Activated T-cell treated with anti-CD3 and anti-CD28 coated beads for 48 hours (primary cell): ENCODE measurements at regions not wholly inside any gene's neighbourhood (a gene's known extent, or its start where the extent isn't known, plus 50 kb on each side); places are given as distances from the start of the nearest gene placed in this dataset.
"Not testable (repeated sequence)": the region's sequence is repeated elsewhere in the genome, so short reads cannot be mapped to it uniquely, and the experiment has no call there.

Experiments
- DNase-seq: peaks from one replicate; pipeline ENCODE4 v3.0.0-alpha.2; 2020; ENCODE audit warnings: low read depth

GRCh38 chr10:124180947-124181549, 87.7 kb upstream of the CHST15 start:
- DNase-seq, result no peak

GRCh38 chr10:124180044-124180745, 86.8 kb upstream of the CHST15 start:
- no peak for DNase-seq

- no peak for DNase-seq
Observed at GRCh38 chr10:124179308-124180043, 86.1 kb upstream of the CHST15 start.

- DNase-seq, result no peak
Observed at GRCh38 chr10:124177180-124177518, 83.8 kb upstream of the CHST15 start.

GRCh38 chr10:124176349-124177179, 83.2 kb upstream of the CHST15 start:
- DNase-seq, result no peak

GRCh38 chr10:124175701-124176348, 82.4 kb upstream of the CHST15 start:
- no peak for DNase-seq

- DNase-seq, result no peak
Observed at GRCh38 chr10:124174673-124175645, 81.6 kb upstream of the CHST15 start.

- DNase-seq, result no peak
Observed at GRCh38 chr10:124174071-124174566, 80.7 kb upstream of the CHST15 start.

- DNase-seq, result no peak
Observed at GRCh38 chr10:124173298-124173900, 80.0 kb upstream of the CHST15 start.

GRCh38 chr10:124172181-124172916, 79.0 kb upstream of the CHST15 start:
- no peak for DNase-seq

GRCh38 chr10:124171561-124171960, 78.2 kb upstream of the CHST15 start:
- DNase-seq, result no peak

GRCh38 chr10:124170631-124171030, 77.2 kb upstream of the CHST15 start:
- no peak for DNase-seq

- DNase-seq, result no peak
Observed at GRCh38 chr10:124168991-124169802, 75.8 kb upstream of the CHST15 start.

GRCh38 chr10:124168581-124168980, 75.2 kb upstream of the CHST15 start:
- DNase-seq, result no peak

GRCh38 chr10:124167925-124168324, 74.5 kb upstream of the CHST15 start:
- not testable (repeated sequence) for DNase-seq

- no peak for DNase-seq
Observed at GRCh38 chr10:124166431-124167125, 73.2 kb upstream of the CHST15 start.

GRCh38 chr10:124165827-124166226, 72.4 kb upstream of the CHST15 start:
- DNase-seq, result no peak

- no peak for DNase-seq
Observed at GRCh38 chr10:124165311-124165710, 71.9 kb upstream of the CHST15 start.
